Prostate gland (tissue), 2 donors: ENCODE measurements at regions not wholly inside any gene's neighbourhood (a gene's known extent, or its start where the extent isn't known, plus 50 kb on each side); places are given as distances from the start of the nearest gene placed in this dataset.

Experiments used
- CTCF ChIP-seq, 4 experiments: fragments of 200-600 bp in 2 of 4; fragments of 450-650 bp in 2 of 4; sonication (generic) in 2 of 4; IDR thresholded peaks; 1 replicate in 3 of 4; 2 replicates in 1 of 4; pipeline ENCODE4 v1.5.1; 2016 to 2019; ENCODE audit warnings: antibody characterized with exemption in 4 of 4, mild to moderate bottlenecking in 2 of 4, moderate library complexity in 2 of 4
- POLR2AphosphoS5 ChIP-seq: sonication (generic); formaldehyde crosslinking; IDR thresholded peaks from one replicate; pipeline ENCODE4 v1.6.1; 2017; ENCODE audit warnings: antibody characterized with exemption

- TF ChIP-seq CTCF (IDR thresholded peaks at IDR 0.05) (no peak), POLR2AphosphoS5 (no peak)
Observed at GRCh38 chr7:49624611-49625010, 148.8 kb upstream of the VWC2 start.
